ENCODE measurements at regions not wholly inside any gene's neighbourhood (a gene's known extent, or its start where the extent isn't known, plus 50 kb on each side); places are given as distances from the start of the nearest gene placed in this dataset.

GRCh38 chr22:27011133-27011532 lies 353.7 kb downstream of the MIAT start:
- TF ChIP-seq CTCF (IDR thresholded peaks at IDR 0.05) = no peak
- TF ChIP-seq POLR2AphosphoS5 (IDR thresholded peaks at IDR 0.05) = no peak
- TF ChIP-seq POLR2A (IDR thresholded peaks at IDR 0.05) = no peak

Measured in prostate gland (tissue), 2 donors.